Fibroblast of lung (primary cell): ENCODE measurements at regions not wholly inside any gene's neighbourhood (a gene's known extent, or its start where the extent isn't known, plus 50 kb on each side); places are given as distances from the start of the nearest gene placed in this dataset.

Source experiments
- DNase-seq, 2 donors: peaks; one replicate each; pipeline versions ENCODE4 v3.0.0 to v3.0.0-alpha.2; 2010; ENCODE audit warnings: low read depth in 2 of 2
- H2AFZ ChIP-seq: 2 replicates; pipeline ENCODE4 v1.5.1; 2012; ENCODE audit warnings: low read length, control low read depth, inconsistent platforms
- H3K27ac ChIP-seq: 2 replicates; pipeline ENCODE4 v1.5.1; 2011; ENCODE audit warnings: low read length, control low read depth; ENCODE audit not compliant: insufficient read depth
- H3K27me3 ChIP-seq: 2 replicates; pipeline ENCODE4 v1.5.1; 2011; ENCODE audit warnings: mild to moderate bottlenecking, low read length; ENCODE audit not compliant: control insufficient read depth, insufficient read depth
- H3K36me3 ChIP-seq: 2 replicates; pipeline ENCODE4 v1.5.1; 2011; ENCODE audit warnings: low read length; ENCODE audit not compliant: control insufficient read depth, insufficient read depth
- H3K4me1 ChIP-seq: 2 replicates; pipeline ENCODE4 v1.5.1; 2011; ENCODE audit warnings: low read length; ENCODE audit not compliant: control insufficient read depth, insufficient read depth; ENCODE audit errors: extremely low read depth
- H3K4me2 ChIP-seq: 2 replicates; pipeline ENCODE4 v1.5.1; 2011; ENCODE audit warnings: low read length, control low read depth; ENCODE audit not compliant: insufficient read depth; ENCODE audit errors: extremely low read depth
- H3K4me3 ChIP-seq, 4 experiments: fragments of 200-600 bp in 1 of 4; sonication (generic) in 1 of 4; replicated peaks in 1 of 4; 2 replicates each; pipeline ENCODE4 v1.5.1; 2011 to 2016; ENCODE audit warnings: low read length in 4 of 4, low read depth in 3 of 4, mild to moderate bottlenecking in 3 of 4, control low read depth in 2 of 4, inconsistent platforms in 1 of 4, mixed read lengths in 1 of 4; ENCODE audit not compliant: insufficient read depth in 1 of 4; ENCODE audit errors: control extremely low read depth in 1 of 4
- H3K79me2 ChIP-seq: 2 replicates; pipeline ENCODE4 v1.5.1; 2012; ENCODE audit warnings: mild to moderate bottlenecking, low read length, inconsistent platforms; ENCODE audit not compliant: control insufficient read depth, insufficient read depth
- H3K9ac ChIP-seq: 2 replicates; pipeline ENCODE4 v1.5.1; 2011; ENCODE audit warnings: mild to moderate bottlenecking, low read length, control low read depth; ENCODE audit not compliant: insufficient read depth
- H3K9me3 ChIP-seq: 2 replicates; pipeline ENCODE4 v1.5.1; 2012; ENCODE audit warnings: low read depth, low read length; ENCODE audit not compliant: control insufficient read depth, insufficient read depth
- H4K20me1 ChIP-seq: 2 replicates; pipeline ENCODE4 v1.5.1; 2011; ENCODE audit warnings: low read length; ENCODE audit not compliant: control insufficient read depth, insufficient read depth; ENCODE audit errors: extremely low read depth
- CTCF ChIP-seq, 2 donors: IDR thresholded peaks in 1 of 2; conservative IDR thresholded peaks in 1 of 2; 1 replicate in 1 of 2; 2 replicates in 1 of 2; pipeline ENCODE4 v1.5.1; 2011 to 2012; ENCODE audit warnings: low read length in 2 of 2, control low read depth in 1 of 2, inconsistent platforms in 1 of 2, low read depth in 1 of 2, mild to moderate bottlenecking in 1 of 2
- EZH2 ChIP-seq: IDR thresholded peaks from 2 replicates; pipeline ENCODE4 v1.5.1; 2012; ENCODE audit warnings: low read length, control low read depth, mild to moderate bottlenecking; ENCODE audit errors: missing control alignments

GRCh38 chr6:104282581-104282980, 577.1 kb downstream of the HACE1 start:
- no peak overlapping the region for H3K27ac ChIP-seq
- no peak for DNase-seq
- no peak overlapping the region for H3K9ac ChIP-seq
- H3K4me1 ChIP-seq = no peaks in the 10 kb centered on the region
- no peaks in the 10 kb centered on the region for H3K36me3 ChIP-seq
- no peak overlapping the region for H3K4me2 ChIP-seq
- H2AFZ ChIP-seq = no peak overlapping the region
- H3K9me3 ChIP-seq = no peaks in the 10 kb centered on the region
- no peaks in the 10 kb centered on the region for H3K27me3 ChIP-seq
- no peaks in the 10 kb centered on the region for H3K79me2 ChIP-seq
- no peaks in the 10 kb centered on the region for H4K20me1 ChIP-seq
- H3K4me3 ChIP-seq = no peak overlapping the region
- TF ChIP-seq CTCF (conservative IDR thresholded peaks at IDR 0.05 in 1 of 2, IDR thresholded peaks at IDR 0.05 in 1 of 2; ENCODE audit: low read depth in 1 of 2, low read length in 2 of 2) (no peak), EZH2 (no peak)

GRCh38 chr6:104281370-104281769, 578.3 kb downstream of the HACE1 start:
- Histone ChIP-seq H2AFZ (no peak overlapping the region), H3K4me2 (no peak overlapping the region), H3K79me2 (no peaks in the 10 kb centered on the region), H4K20me1 (no peaks in the 10 kb centered on the region), H3K27ac (no peak overlapping the region), H3K4me1 (no peaks in the 10 kb centered on the region), H3K36me3 (no peaks in the 10 kb centered on the region), H3K27me3 (no peaks in the 10 kb centered on the region), H3K9ac (no peak overlapping the region), H3K4me3 (no peak overlapping the region), H3K9me3 (no peaks in the 10 kb centered on the region)
- TF ChIP-seq CTCF (conservative IDR thresholded peaks at IDR 0.05 in 1 of 2, IDR thresholded peaks at IDR 0.05 in 1 of 2; ENCODE audit: low read depth in 1 of 2, low read length in 2 of 2) (no peak), EZH2 (no peak)
- no peak for DNase-seq

GRCh38 chr6:104268389-104268788, 591.3 kb downstream of the HACE1 start:
- no peaks in the 10 kb centered on the region for H4K20me1 ChIP-seq
- DNase-seq = no peak
- no peak overlapping the region for H3K9ac ChIP-seq
- no peak overlapping the region for H3K4me2 ChIP-seq
- H2AFZ ChIP-seq = no peak overlapping the region
- H3K27ac ChIP-seq = no peak overlapping the region
- H3K9me3 ChIP-seq = no peaks in the 10 kb centered on the region
- TF ChIP-seq CTCF (conservative IDR thresholded peaks at IDR 0.05 in 1 of 2, IDR thresholded peaks at IDR 0.05 in 1 of 2; ENCODE audit: low read depth in 1 of 2, low read length in 2 of 2) (no peak), EZH2 (no peak)
- no peak overlapping the region for H3K4me3 ChIP-seq
- no peaks in the 10 kb centered on the region for H3K79me2 ChIP-seq
- H3K27me3 ChIP-seq = no peaks in the 10 kb centered on the region
- H3K36me3 ChIP-seq = no peaks in the 10 kb centered on the region
- H3K4me1 ChIP-seq = no peaks in the 10 kb centered on the region
